ENCODE measurements at regions not wholly inside any gene's neighbourhood (a gene's known extent, or its start where the extent isn't known, plus 50 kb on each side); places are given as distances from the start of the nearest gene placed in this dataset.

DNA sequence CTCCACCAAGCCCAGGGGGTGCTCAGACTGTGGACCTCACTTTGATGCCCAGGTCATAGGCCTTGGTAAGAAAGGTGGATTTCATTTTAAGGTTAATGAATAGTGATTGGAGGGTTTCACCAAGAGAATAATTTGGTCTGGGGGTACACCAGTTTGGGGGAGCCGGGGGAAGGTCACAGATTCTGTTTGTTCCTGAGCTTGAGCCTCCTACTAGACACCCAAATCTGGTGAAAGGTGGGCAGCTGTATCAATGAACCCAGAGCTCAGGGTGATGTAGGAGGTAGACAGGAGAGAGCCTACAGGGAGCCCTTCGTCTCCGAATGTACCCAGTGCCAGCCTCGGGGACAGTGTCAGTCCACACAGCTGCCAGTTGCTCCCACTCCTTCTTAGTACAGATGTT lies 63.7 kb upstream of the ATP12A start:
- Histone ChIP-seq H3K36me3 (ENCODE audit: control insufficient read depth in 1 of 2, insufficient read depth in 2 of 2, low read depth in 1 of 2, low read length in 2 of 2) (no peaks in the 10 kb centered on the region), H3K79me1 (replicated peaks; ENCODE audit: low read length, poor library complexity, severe bottlenecking) (no peaks in the 10 kb centered on the region), H4K91ac (ENCODE audit: low read length) (no peak overlapping the region), H3K9me3 (ENCODE audit: control insufficient read depth, low read length) (no peaks in the 10 kb centered on the region), H4K8ac (ENCODE audit: low read length) (no peak overlapping the region), H3K27ac (ENCODE audit: low read length, poor library complexity, severe bottlenecking) (no peak overlapping the region), H2BK15ac (ENCODE audit: low read depth, poor library complexity, severe bottlenecking) (no peak overlapping the region), H2BK12ac (ENCODE audit: low read length in 2 of 2) (no peak overlapping the region), H3K23ac (ENCODE audit: low read length in 2 of 2) (no peak overlapping the region), H2AK5ac (ENCODE audit: low read length, severe bottlenecking) (no peak overlapping the region), H3K4me2 (ENCODE audit: low read length, poor library complexity, severe bottlenecking) (no peak overlapping the region), H3K4me1 (ENCODE audit: control insufficient read depth, insufficient read depth, low read depth, low read length) (peaks cover 3% of the 10 kb centered on the region), H3K4ac (ENCODE audit: low read depth in 1 of 2, low read length in 2 of 2) (no peak overlapping the region), H2AFZ (ENCODE audit: low read depth, low read length) (no peak overlapping the region), H2BK5ac (ENCODE audit: low read depth, low read length, poor library complexity, severe bottlenecking) (no peak overlapping the region), H2BK120ac (ENCODE audit: low read depth, low read length) (no peak overlapping the region), H3K9ac (ENCODE audit: low read length) (no peak overlapping the region), H3K27me3 (ENCODE audit: control insufficient read depth in 1 of 2, insufficient read depth in 1 of 2, low read length in 2 of 2) (peaks cover 8 to 9% of the 10 kb centered on the region in 2 experiments), H3K18ac (ENCODE audit: low read depth in 1 of 2, low read length in 2 of 2) (no peak overlapping the region), H3K4me3 (ENCODE audit: insufficient read depth in 1 of 2, low read depth in 1 of 2, low read length in 2 of 2) (no peak overlapping the region), H3K14ac (ENCODE audit: low read length in 2 of 2) (no peak overlapping the region)
- WGBS = 100% methylated on average over 4 of the region's 4 CpGs
- no peak for DNase-seq

DNA sequence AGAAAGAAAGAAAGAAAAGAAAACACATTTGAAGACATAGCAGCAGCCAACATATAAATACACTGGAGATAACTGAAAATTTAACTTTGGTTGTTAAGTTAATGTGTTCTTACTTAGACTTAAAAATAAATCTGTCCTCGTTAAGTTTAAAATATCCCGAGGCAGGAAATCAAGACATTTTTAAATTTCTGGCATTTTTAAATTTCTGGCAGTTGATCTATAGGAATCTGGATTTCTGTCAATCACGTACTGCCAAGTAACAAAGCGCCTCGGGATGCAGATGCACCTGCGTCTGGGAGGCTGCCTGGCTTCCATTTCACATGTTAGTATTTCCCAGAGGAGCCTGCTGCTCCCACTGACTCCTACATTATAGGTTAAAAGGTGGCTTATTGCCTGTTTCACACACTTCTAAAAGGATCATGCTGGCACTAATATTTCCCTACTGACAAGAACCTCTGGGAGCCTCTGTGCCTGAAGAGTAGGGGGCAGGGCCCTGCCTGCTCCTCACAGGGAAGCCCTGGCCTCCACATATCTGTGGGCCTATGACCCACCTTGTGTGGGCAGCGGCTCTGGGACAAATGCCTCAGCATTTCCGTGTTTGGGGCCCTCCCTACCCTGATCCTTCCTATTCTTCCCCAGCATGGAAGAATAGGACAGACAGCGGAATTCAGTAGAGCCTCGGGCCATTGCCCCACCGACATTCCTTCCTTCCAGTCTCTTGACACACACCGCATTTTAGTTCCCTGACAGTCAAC lies 62.8 kb upstream of the ATP12A start:
- 89% methylated on average over 12 of the region's 12 CpGs for WGBS
- Histone ChIP-seq H2AK5ac (ENCODE audit: low read length, severe bottlenecking) (no peak overlapping the region), H3K23ac (ENCODE audit: low read length in 2 of 2) (no peak overlapping the region), H3K36me3 (ENCODE audit: control insufficient read depth in 1 of 2, insufficient read depth in 2 of 2, low read depth in 1 of 2, low read length in 2 of 2) (no peaks in the 10 kb centered on the region), H3K4me1 (ENCODE audit: control insufficient read depth, insufficient read depth, low read depth, low read length) (peaks cover 1% of the 10 kb centered on the region), H4K91ac (ENCODE audit: low read length) (no peak overlapping the region), H4K8ac (ENCODE audit: low read length) (no peak overlapping the region), H3K4ac (ENCODE audit: low read depth in 1 of 2, low read length in 2 of 2) (no peak overlapping the region), H3K9ac (ENCODE audit: low read length) (no peak overlapping the region), H2AFZ (ENCODE audit: low read depth, low read length) (no peak overlapping the region), H3K79me1 (replicated peaks; ENCODE audit: low read length, poor library complexity, severe bottlenecking) (no peaks in the 10 kb centered on the region), H3K4me3 (ENCODE audit: insufficient read depth in 1 of 2, low read depth in 1 of 2, low read length in 2 of 2) (no peak overlapping the region), H2BK12ac (ENCODE audit: low read length in 2 of 2) (no peak overlapping the region), H3K4me2 (ENCODE audit: low read length, poor library complexity, severe bottlenecking) (no peak overlapping the region), H3K9me3 (ENCODE audit: control insufficient read depth, low read length) (no peaks in the 10 kb centered on the region), H2BK15ac (ENCODE audit: low read depth, poor library complexity, severe bottlenecking) (no peak overlapping the region), H3K14ac (ENCODE audit: low read length in 2 of 2) (no peak overlapping the region), H3K18ac (ENCODE audit: low read depth in 1 of 2, low read length in 2 of 2) (no peak overlapping the region), H3K27ac (ENCODE audit: low read length, poor library complexity, severe bottlenecking) (no peak overlapping the region), H2BK120ac (ENCODE audit: low read depth, low read length) (no peak overlapping the region), H3K27me3 (ENCODE audit: control insufficient read depth in 1 of 2, insufficient read depth in 1 of 2, low read length in 2 of 2) (peaks cover 0 to 5% of the 10 kb centered on the region in 2 experiments), H2BK5ac (ENCODE audit: low read depth, low read length, poor library complexity, severe bottlenecking) (no peak overlapping the region)
- DNase-seq = no peak

DNA sequence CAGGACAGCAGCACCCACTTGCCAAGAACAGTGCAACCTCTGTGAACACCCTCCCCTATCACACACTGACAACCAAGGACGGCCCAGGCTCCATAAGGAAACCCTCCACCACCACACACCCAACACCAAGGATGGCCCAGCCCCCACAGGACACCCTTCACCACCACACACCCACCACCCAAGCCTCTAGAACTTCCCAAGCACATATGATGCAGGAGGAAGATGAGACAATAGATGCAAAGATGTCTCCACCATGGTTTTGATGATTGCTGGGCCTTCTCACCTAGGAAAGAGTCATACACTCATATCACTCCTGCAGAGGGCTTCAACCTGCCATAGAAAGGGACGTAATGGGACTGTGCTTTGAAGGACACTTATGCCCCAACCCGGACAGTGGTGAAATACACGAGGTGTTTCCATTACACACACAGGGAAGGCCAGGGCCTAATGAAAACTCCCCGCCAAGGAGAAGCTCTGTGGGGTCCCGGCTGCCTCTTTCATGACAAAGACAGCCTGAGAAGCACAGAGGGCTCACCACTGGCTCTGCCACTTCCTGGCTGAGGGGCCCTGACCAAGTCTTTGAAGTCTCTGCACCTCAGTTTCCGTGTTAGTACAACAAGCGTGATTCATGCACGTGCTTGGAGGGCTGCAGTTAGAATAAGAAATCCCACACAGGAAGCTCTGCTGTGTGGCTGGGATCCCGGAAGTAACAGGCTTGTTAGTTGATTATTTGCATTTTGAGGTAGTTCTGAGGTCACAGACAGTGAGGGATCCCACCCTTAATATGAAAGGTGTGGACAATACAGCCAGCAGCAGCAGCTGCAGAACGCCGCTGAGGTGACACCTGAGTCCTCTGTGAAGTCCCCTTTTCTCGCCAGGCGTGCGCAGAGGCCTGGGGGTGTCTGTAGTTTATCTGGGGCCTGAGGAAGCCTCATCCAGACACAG lies 61.9 kb upstream of the ATP12A start:
- Histone ChIP-seq H4K8ac (ENCODE audit: low read length) (no peak overlapping the region), H3K27ac (ENCODE audit: low read length, poor library complexity, severe bottlenecking) (no peak overlapping the region), H3K18ac (ENCODE audit: low read depth in 1 of 2, low read length in 2 of 2) (peak overlapping the region in 1 of 2 experiments; percentile 14), H3K9me3 (ENCODE audit: control insufficient read depth, low read length) (no peaks in the 10 kb centered on the region), H3K14ac (ENCODE audit: low read length in 2 of 2) (no peak overlapping the region), H3K4me1 (ENCODE audit: control insufficient read depth, insufficient read depth, low read depth, low read length) (peaks cover 1% of the 10 kb centered on the region), H3K27me3 (ENCODE audit: control insufficient read depth in 1 of 2, insufficient read depth in 1 of 2, low read length in 2 of 2) (peaks cover 0 to 3% of the 10 kb centered on the region in 2 experiments), H3K79me1 (replicated peaks; ENCODE audit: low read length, poor library complexity, severe bottlenecking) (no peaks in the 10 kb centered on the region), H3K4ac (ENCODE audit: low read depth in 1 of 2, low read length in 2 of 2) (no peak overlapping the region), H3K4me2 (ENCODE audit: low read length, poor library complexity, severe bottlenecking) (no peak overlapping the region), H3K36me3 (ENCODE audit: control insufficient read depth in 1 of 2, insufficient read depth in 2 of 2, low read depth in 1 of 2, low read length in 2 of 2) (no peaks in the 10 kb centered on the region), H2BK5ac (ENCODE audit: low read depth, low read length, poor library complexity, severe bottlenecking) (no peak overlapping the region), H3K9ac (ENCODE audit: low read length) (no peak overlapping the region), H2BK12ac (ENCODE audit: low read length in 2 of 2) (no peak overlapping the region), H2AFZ (ENCODE audit: low read depth, low read length) (no peak overlapping the region), H3K23ac (ENCODE audit: low read length in 2 of 2) (no peak overlapping the region), H3K4me3 (ENCODE audit: insufficient read depth in 1 of 2, low read depth in 1 of 2, low read length in 2 of 2) (no peak overlapping the region), H2BK15ac (ENCODE audit: low read depth, poor library complexity, severe bottlenecking) (no peak overlapping the region), H2AK5ac (ENCODE audit: low read length, severe bottlenecking) (no peak overlapping the region), H4K91ac (ENCODE audit: low read length) (no peak overlapping the region), H2BK120ac (ENCODE audit: low read depth, low read length) (no peak overlapping the region)
- DNase-seq = no peak
- 83% methylated on average over 15 of the region's 15 CpGs for WGBS

DNA sequence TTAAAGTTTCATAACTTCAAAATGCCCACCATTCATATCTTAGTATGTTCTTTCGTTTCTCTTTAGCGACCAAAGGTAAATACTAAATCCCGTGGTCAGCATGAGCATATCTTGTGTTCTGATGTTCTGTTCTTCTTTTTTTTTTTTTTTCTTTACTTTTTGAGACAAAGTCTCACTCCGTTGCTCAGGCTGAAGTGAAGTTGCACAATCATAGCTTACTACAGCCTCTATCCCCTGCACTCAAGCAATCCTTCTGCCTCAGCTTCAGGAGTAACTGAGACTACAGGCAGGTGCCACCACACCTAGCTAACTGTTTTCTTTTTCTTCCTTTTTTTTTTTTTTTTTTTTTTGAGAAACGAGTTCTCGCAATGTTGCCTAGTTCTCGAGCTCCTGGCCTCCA lies 60.9 kb upstream of the ATP12A start:
- Histone ChIP-seq H2AK5ac (ENCODE audit: low read length, severe bottlenecking) (no peak overlapping the region), H3K27me3 (ENCODE audit: control insufficient read depth in 1 of 2, insufficient read depth in 1 of 2, low read length in 2 of 2) (peaks cover 0 to 3% of the 10 kb centered on the region in 2 experiments), H3K4me2 (ENCODE audit: low read length, poor library complexity, severe bottlenecking) (no peak overlapping the region), H3K18ac (ENCODE audit: low read depth in 1 of 2, low read length in 2 of 2) (no peak overlapping the region), H3K14ac (ENCODE audit: low read length in 2 of 2) (no peak overlapping the region), H2BK5ac (ENCODE audit: low read depth, low read length, poor library complexity, severe bottlenecking) (no peak overlapping the region), H3K4me1 (ENCODE audit: control insufficient read depth, insufficient read depth, low read depth, low read length) (peaks cover 1% of the 10 kb centered on the region), H4K8ac (ENCODE audit: low read length) (no peak overlapping the region), H3K79me1 (replicated peaks; ENCODE audit: low read length, poor library complexity, severe bottlenecking) (no peaks in the 10 kb centered on the region), H2BK12ac (ENCODE audit: low read length in 2 of 2) (no peak overlapping the region), H3K27ac (ENCODE audit: low read length, poor library complexity, severe bottlenecking) (no peak overlapping the region), H2BK120ac (ENCODE audit: low read depth, low read length) (no peak overlapping the region), H3K9ac (ENCODE audit: low read length) (no peak overlapping the region), H2BK15ac (ENCODE audit: low read depth, poor library complexity, severe bottlenecking) (no peak overlapping the region), H3K4ac (ENCODE audit: low read depth in 1 of 2, low read length in 2 of 2) (no peak overlapping the region), H3K36me3 (ENCODE audit: control insufficient read depth in 1 of 2, insufficient read depth in 2 of 2, low read depth in 1 of 2, low read length in 2 of 2) (no peaks in the 10 kb centered on the region), H3K23ac (ENCODE audit: low read length in 2 of 2) (no peak overlapping the region), H4K91ac (ENCODE audit: low read length) (no peak overlapping the region), H2AFZ (ENCODE audit: low read depth, low read length) (no peak overlapping the region), H3K4me3 (ENCODE audit: insufficient read depth in 1 of 2, low read depth in 1 of 2, low read length in 2 of 2) (no peak overlapping the region), H3K9me3 (ENCODE audit: control insufficient read depth, low read length) (no peaks in the 10 kb centered on the region)
- no peak for DNase-seq
- WGBS = 84% methylated on average over 2 of the region's 7 CpGs

All from mesenchymal stem cell (in vitro differentiated cells and primary cell).